ENCODE measurements at regions not wholly inside any gene's neighbourhood (a gene's known extent, or its start where the extent isn't known, plus 50 kb on each side); places are given as distances from the start of the nearest gene placed in this dataset.

- TF ChIP-seq, protein P1, sequence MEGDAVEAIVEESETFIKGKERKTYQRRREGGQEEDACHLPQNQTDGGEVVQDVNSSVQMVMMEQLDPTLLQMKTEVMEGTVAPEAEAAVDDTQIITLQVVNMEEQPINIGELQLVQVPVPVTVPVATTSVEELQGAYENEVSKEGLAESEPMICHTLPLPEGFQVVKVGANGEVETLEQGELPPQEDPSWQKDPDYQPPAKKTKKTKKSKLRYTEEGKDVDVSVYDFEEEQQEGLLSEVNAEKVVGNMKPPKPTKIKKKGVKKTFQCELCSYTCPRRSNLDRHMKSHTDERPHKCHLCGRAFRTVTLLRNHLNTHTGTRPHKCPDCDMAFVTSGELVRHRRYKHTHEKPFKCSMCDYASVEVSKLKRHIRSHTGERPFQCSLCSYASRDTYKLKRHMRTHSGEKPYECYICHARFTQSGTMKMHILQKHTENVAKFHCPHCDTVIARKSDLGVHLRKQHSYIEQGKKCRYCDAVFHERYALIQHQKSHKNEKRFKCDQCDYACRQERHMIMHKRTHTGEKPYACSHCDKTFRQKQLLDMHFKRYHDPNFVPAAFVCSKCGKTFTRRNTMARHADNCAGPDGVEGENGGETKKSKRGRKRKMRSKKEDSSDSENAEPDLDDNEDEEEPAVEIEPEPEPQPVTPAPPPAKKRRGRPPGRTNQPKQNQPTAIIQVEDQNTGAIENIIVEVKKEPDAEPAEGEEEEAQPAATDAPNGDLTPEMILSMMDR (IDR thresholded peaks at IDR 0.05), result no peak
- TF ChIP-seq POLR2A (IDR thresholded peaks at IDR 0.05), result no peak
Measured at GRCh38 chr6:170181338-170181690, 109.6 kb downstream of the DLL1 start.

All from testis (tissue), 2 donors.